ENCODE measurements at regions not wholly inside any gene's neighbourhood (a gene's known extent, or its start where the extent isn't known, plus 50 kb on each side); places are given as distances from the start of the nearest gene placed in this dataset.

GRCh38 chr3:145983101-145983500, 177.9 kb downstream of the PLOD2 start:
- intact Hi-C loops (cut with DNase I): no loop called here
- peak in 1 of 10 donors; percentile 24 for DNase-seq
